Neural progenitor cell (in vitro differentiated cells): ENCODE measurements at regions not wholly inside any gene's neighbourhood (a gene's known extent, or its start where the extent isn't known, plus 50 kb on each side); places are given as distances from the start of the nearest gene placed in this dataset.

Experiments used
- DNase-seq: peaks from one replicate; pipeline ENCODE4 v3.0.0-alpha.2; 2016; ENCODE audit warnings: low spot score
- H2AFZ ChIP-seq: fragments of 200-600 bp; sonication (generic); replicated peaks from 2 replicates; pipeline ENCODE4 v1.6.1; 2016; ENCODE audit warnings: antibody characterized with exemption
- H3F3A ChIP-seq: fragments of 200-600 bp; sonication (generic); 2 replicates; pipeline ENCODE4 v1.6.1; 2016; ENCODE audit warnings: antibody characterized with exemption, low read depth
- H3K27ac ChIP-seq: fragments of 200-600 bp; sonication (generic); 2 replicates; pipeline ENCODE4 v1.5.1; 2016; ENCODE audit warnings: mild to moderate bottlenecking
- H3K27me3 ChIP-seq: fragments of 200-600 bp; sonication (generic); 2 replicates; pipeline ENCODE4 v1.6.1; 2016; ENCODE audit warnings: mild to moderate bottlenecking, moderate library complexity
- H3K36me3 ChIP-seq: fragments of 200-600 bp; sonication (generic); 2 replicates; pipeline ENCODE4 v1.5.1; 2016
- H3K4me1 ChIP-seq: fragments of 200-600 bp; sonication (generic); 2 replicates; pipeline ENCODE4 v1.6.1; 2016; ENCODE audit warnings: mixed run types
- H3K4me2 ChIP-seq: fragments of 200-600 bp; sonication (generic); 2 replicates; pipeline ENCODE4 v1.6.1; 2016
- H3K4me3 ChIP-seq: fragments of 200-600 bp; sonication (generic); 2 replicates; pipeline ENCODE4 v1.5.1; 2016
- H3K79me2 ChIP-seq: fragments of 200-600 bp; sonication (generic); 2 replicates; pipeline ENCODE4 v1.6.1; 2016; ENCODE audit warnings: low read depth
- H3K9ac ChIP-seq: fragments of 200-600 bp; sonication (generic); 2 replicates; pipeline ENCODE4 v1.6.1; 2016
- H3K9me3 ChIP-seq: fragments of 200-600 bp; sonication (generic); 2 replicates; pipeline ENCODE4 v1.5.1; 2016; ENCODE audit warnings: low read depth
- H4K20me1 ChIP-seq: fragments of 200-600 bp; sonication (generic); 2 replicates; pipeline ENCODE4 v1.6.1; 2016; ENCODE audit warnings: low read depth
- H3K27ac Mint-ChIP-seq: 3 replicates; pipeline ENCODE4 v1.8.0; 2021; ENCODE audit warnings: mixed read lengths
- H3K27me3 Mint-ChIP-seq: 2 replicates; pipeline ENCODE4 v1.8.0; 2022; ENCODE audit warnings: low read depth, mild to moderate bottlenecking, inconsistent platforms, moderate library complexity, mixed read lengths; ENCODE audit not compliant: insufficient read depth
- H3K36me3 Mint-ChIP-seq: 3 replicates; pipeline ENCODE4 v1.8.0; 2021; ENCODE audit warnings: mixed read lengths
- H3K4me1 Mint-ChIP-seq: 3 replicates; pipeline ENCODE4 v1.8.0; 2021; ENCODE audit warnings: mixed read lengths
- H3K4me3 Mint-ChIP-seq: 3 replicates; pipeline ENCODE4 v1.8.0; 2021; ENCODE audit warnings: mild to moderate bottlenecking, moderate library complexity, mixed read lengths
- H3K9me3 Mint-ChIP-seq: 3 replicates; pipeline ENCODE4 v1.8.0; 2020; ENCODE audit warnings: mixed read lengths
- CTCF ChIP-seq: fragments of 200-600 bp; sonication (generic); IDR thresholded peaks from 2 replicates; pipeline ENCODE4 v1.5.1; 2017; ENCODE audit warnings: antibody characterized with exemption, mild to moderate bottlenecking
- EZH2 ChIP-seq: fragments of 200-600 bp; sonication (generic); IDR thresholded peaks from 2 replicates; pipeline ENCODE4 v1.6.1; 2017; ENCODE audit warnings: antibody characterized with exemption, mild to moderate bottlenecking, moderate library complexity
- EZH2phosphoT487 ChIP-seq: fragments of 200-600 bp; sonication (generic); IDR thresholded peaks from 2 replicates; pipeline ENCODE4 v1.6.1; 2017; ENCODE audit warnings: antibody characterized with exemption

GRCh38 chr17:77771998-77772397 lies 186.5 kb upstream of the TNRC6C start:
- peaks cover 8% of the 10 kb centered on the region for H3F3A ChIP-seq
- H3K4me3 Mint-ChIP-seq: peak overlapping the region; percentile 64
- no peak overlapping the region for H3K4me3 ChIP-seq
- H3K4me1 Mint-ChIP-seq: peaks cover 28% of the 10 kb centered on the region
- H3K4me1 ChIP-seq: peaks cover 7% of the 10 kb centered on the region
- H3K27me3 Mint-ChIP-seq: peaks cover 14% of the 10 kb centered on the region
- TF ChIP-seq EZH2phosphoT487: no peak
- TF ChIP-seq CTCF: no peak
- TF ChIP-seq EZH2: no peak
- no peaks in the 10 kb centered on the region for H3K9me3 ChIP-seq
- no peak overlapping the region for H3K4me2 ChIP-seq
- no peaks in the 10 kb centered on the region for H3K36me3 Mint-ChIP-seq
- no peaks in the 10 kb centered on the region for H3K36me3 ChIP-seq
- no peak for DNase-seq
- no peaks in the 10 kb centered on the region for H4K20me1 ChIP-seq
- H3K79me2 ChIP-seq: no peaks in the 10 kb centered on the region
- peak overlapping the region; percentile 90 for H3K27ac Mint-ChIP-seq
- H2AFZ ChIP-seq: no peak overlapping the region
- H3K27me3 ChIP-seq: no peaks in the 10 kb centered on the region
- H3K27ac ChIP-seq: no peak overlapping the region
- H3K9me3 Mint-ChIP-seq: peaks cover 6% of the 10 kb centered on the region
- no peak overlapping the region for H3K9ac ChIP-seq

GRCh38 chr17:77772461-77772897 lies 186.0 kb upstream of the TNRC6C start:
- TF ChIP-seq EZH2 (no peak), CTCF (peak; percentile 79)
- peaks cover 28% of the 10 kb centered on the region for H3K4me1 Mint-ChIP-seq
- Histone ChIP-seq H3K9me3 (no peaks in the 10 kb centered on the region), H3K36me3 (no peaks in the 10 kb centered on the region), H2AFZ (peak overlapping the region; percentile 92), H3K27me3 (no peaks in the 10 kb centered on the region), H3K4me1 (peaks cover 7% of the 10 kb centered on the region), H3K27ac (no peak overlapping the region), H3F3A (peaks cover 8% of the 10 kb centered on the region), H3K9ac (no peak overlapping the region), H3K79me2 (no peaks in the 10 kb centered on the region), H4K20me1 (no peaks in the 10 kb centered on the region), H3K4me3 (no peak overlapping the region), H3K4me2 (peak overlapping the region; percentile 42)
- peak overlapping the region; percentile 64 for H3K4me3 Mint-ChIP-seq
- DNase-seq: peak; percentile 89
- peaks cover 14% of the 10 kb centered on the region for H3K27me3 Mint-ChIP-seq
- peak overlapping the region; percentile 90 for H3K27ac Mint-ChIP-seq
- H3K36me3 Mint-ChIP-seq: no peaks in the 10 kb centered on the region
- peaks cover 6% of the 10 kb centered on the region for H3K9me3 Mint-ChIP-seq

DNA sequence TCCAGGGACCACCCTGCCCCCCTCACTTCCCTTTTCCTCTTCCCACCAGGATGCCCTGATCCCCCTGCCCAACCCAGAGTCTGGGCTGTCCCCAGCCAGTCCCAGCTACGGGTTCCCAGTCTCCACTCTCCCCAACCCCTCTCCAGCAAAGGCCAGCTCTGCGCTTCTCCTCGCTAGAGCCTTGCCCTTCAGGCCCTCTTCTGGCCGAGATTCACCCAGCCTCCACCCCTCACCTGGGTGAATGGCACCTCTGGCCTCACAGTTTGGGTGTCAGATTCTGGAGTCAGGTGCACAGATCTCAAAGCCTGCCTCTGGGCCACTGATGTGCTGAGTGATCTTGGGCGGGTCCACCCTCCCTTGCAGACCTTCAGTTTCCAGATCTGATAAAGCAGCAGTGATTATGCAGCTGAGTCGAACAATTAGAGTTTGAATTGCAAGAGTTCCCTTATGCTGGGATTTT lies 185.6 kb upstream of the TNRC6C start:
- Histone ChIP-seq H3F3A (peaks cover 11% of the 10 kb centered on the region), H4K20me1 (no peaks in the 10 kb centered on the region), H3K36me3 (no peaks in the 10 kb centered on the region), H3K9me3 (no peaks in the 10 kb centered on the region), H3K79me2 (no peaks in the 10 kb centered on the region), H3K9ac (no peak overlapping the region), H3K4me1 (peaks cover 7% of the 10 kb centered on the region), H3K27me3 (no peaks in the 10 kb centered on the region), H2AFZ (peak overlapping the region; percentile 92), H3K27ac (no peak overlapping the region), H3K4me2 (peak overlapping the region; percentile 42), H3K4me3 (no peak overlapping the region)
- no peaks in the 10 kb centered on the region for H3K36me3 Mint-ChIP-seq
- H3K27ac Mint-ChIP-seq: peak overlapping the region; percentile 79
- no peak overlapping the region for H3K4me3 Mint-ChIP-seq
- H3K9me3 Mint-ChIP-seq: peaks cover 9% of the 10 kb centered on the region
- no peak for DNase-seq
- TF ChIP-seq EZH2phosphoT487 (no peak), EZH2 (no peak), CTCF (no peak)
- peaks cover 30% of the 10 kb centered on the region for H3K4me1 Mint-ChIP-seq
- H3K27me3 Mint-ChIP-seq: peaks cover 15% of the 10 kb centered on the region
